GM21786 (cell line): ENCODE measurements at regions not wholly inside any gene's neighbourhood (a gene's known extent, or its start where the extent isn't known, plus 50 kb on each side); places are given as distances from the start of the nearest gene placed in this dataset.

Experiments
- ATAC-seq: cut with Tn5 transposase; IDR thresholded peaks from one replicate; pipeline ENCODE4 v1.9.1; 2021; ENCODE audit not compliant: unreplicated experiment

GRCh38 chr1:193736507-193736906 lies 550.1 kb upstream of the B3GALT2 start:
- no peak for ATAC-seq

GRCh38 chr1:193733674-193734073 lies 547.3 kb upstream of the B3GALT2 start:
- ATAC-seq = no peak

- ATAC-seq = no peak
These were observed 543.6 kb upstream of the B3GALT2 start for GRCh38 chr1:193730017-193730416.

- ATAC-seq = no peak
These were observed 543.0 kb upstream of the B3GALT2 start for GRCh38 chr1:193729429-193729828.

GRCh38 chr1:193727850-193728249 lies 541.4 kb upstream of the B3GALT2 start:
- no peak for ATAC-seq

- no peak for ATAC-seq
These were observed 540.3 kb upstream of the B3GALT2 start for GRCh38 chr1:193726722-193727121.

GRCh38 chr1:193712392-193712791 lies 526.0 kb upstream of the B3GALT2 start:
- no peak for ATAC-seq

GRCh38 chr1:193709607-193710006 lies 523.2 kb upstream of the B3GALT2 start:
- no peak for ATAC-seq

GRCh38 chr1:193707271-193708021 lies 521.0 kb upstream of the B3GALT2 start:
- no peak for ATAC-seq

- ATAC-seq = no peak
These were observed 520.4 kb upstream of the B3GALT2 start for GRCh38 chr1:193706766-193707165.

- no peak for ATAC-seq
These were observed 519.2 kb upstream of the B3GALT2 start for GRCh38 chr1:193705554-193705981.

GRCh38 chr1:193703655-193704054 lies 517.2 kb upstream of the B3GALT2 start:
- ATAC-seq = no peak

GRCh38 chr1:193703121-193703520 lies 516.7 kb upstream of the B3GALT2 start:
- ATAC-seq = no peak

GRCh38 chr1:193701759-193702158 lies 515.3 kb upstream of the B3GALT2 start:
- ATAC-seq = no peak

GRCh38 chr1:193700710-193701355 lies 514.4 kb upstream of the B3GALT2 start:
- no peak for ATAC-seq

- no peak for ATAC-seq
These were observed 512.8 kb upstream of the B3GALT2 start for GRCh38 chr1:193699261-193699660.

GRCh38 chr1:193697776-193698175 lies 511.4 kb upstream of the B3GALT2 start:
- ATAC-seq = no peak

- no peak for ATAC-seq
These were observed 510.8 kb upstream of the B3GALT2 start for GRCh38 chr1:193697115-193697762.

- no peak for ATAC-seq
These were observed 508.3 kb upstream of the B3GALT2 start for GRCh38 chr1:193694741-193695140.

- ATAC-seq = no peak
These were observed 499.6 kb upstream of the B3GALT2 start for GRCh38 chr1:193685986-193686385.

- no peak for ATAC-seq
These were observed 495.0 kb upstream of the B3GALT2 start for GRCh38 chr1:193681422-193681821.

- no peak for ATAC-seq
These were observed 494.5 kb upstream of the B3GALT2 start for GRCh38 chr1:193680924-193681316.
